T-cell (primary cell): ENCODE measurements at regions not wholly inside any gene's neighbourhood (a gene's known extent, or its start where the extent isn't known, plus 50 kb on each side); places are given as distances from the start of the nearest gene placed in this dataset.
"Not testable (repeated sequence)": the region's sequence is repeated elsewhere in the genome, so short reads cannot be mapped to it uniquely, and the experiment has no call there.

ENCODE experiments used
- ATAC-seq, 4 experiments: fragments of 200-7000 bp in 3 of 4; fragments of 150-1000 bp in 1 of 4; cut with Tn5 transposase; replicated peaks in 1 of 4; 1 replicate in 3 of 4; 2 replicates in 1 of 4; pipeline ENCODE4 v1.10.0; 2021; ENCODE audit warnings: moderate library complexity in 3 of 4, mild to moderate bottlenecking in 2 of 4, moderate number of reproducible peaks in 1 of 4
- CTCF ChIA-PET, 2 donors: fragments of 300-600 bp; sonication (Branson Sonifier 250); formaldehyde crosslinking; loops; one replicate each; lab custom pipeline; 2022; ENCODE audit warnings: antibody characterized with exemption in 2 of 2; lab: Charles Lee
- POLR2A ChIA-PET, 2 donors: fragments of 300-600 bp; sonication (Branson Sonifier 250); formaldehyde crosslinking; loops; one replicate each; lab custom pipeline; 2022; ENCODE audit warnings: antibody characterized with exemption in 2 of 2; lab: Charles Lee
- DNase-seq, 35 experiments: peaks; one replicate each; pipeline versions ENCODE4 v3.0.0 to v3.0.0-alpha.2; 2013 to 2023
- H3K27ac ChIP-seq: one replicate; pipeline ENCODE4 v1.5.1; 2013; ENCODE audit warnings: low read length
- H3K27me3 ChIP-seq, 2 experiments: replicated peaks in 1 of 2; 1 replicate in 1 of 2; 2 replicates in 1 of 2; pipeline versions ENCODE4 v1.6.1 to v1.7.0; 2013; ENCODE audit warnings: low read length in 1 of 2, mixed read lengths in 1 of 2; ENCODE audit not compliant: control insufficient read depth in 2 of 2, insufficient read depth in 2 of 2; ENCODE audit errors: extremely low read depth in 1 of 2
- H3K36me3 ChIP-seq, 2 donors: 1 replicate in 1 of 2; 2 replicates in 1 of 2; pipeline versions ENCODE4 v1.6.1 to v1.7.0; 2013; ENCODE audit warnings: low read length in 1 of 2; ENCODE audit not compliant: control insufficient read depth in 2 of 2, insufficient read depth in 1 of 2; ENCODE audit errors: extremely low read depth in 1 of 2
- H3K4me1 ChIP-seq, 2 experiments: 1 replicate in 1 of 2; 2 replicates in 1 of 2; pipeline versions ENCODE4 v1.6.1 to v1.7.0; 2013; ENCODE audit warnings: low read length in 2 of 2, mixed read lengths in 1 of 2; ENCODE audit not compliant: insufficient read depth in 2 of 2, control insufficient read depth in 1 of 2; ENCODE audit errors: extremely low read depth in 1 of 2
- H3K4me3 ChIP-seq, 2 donors: 1 replicate in 1 of 2; 2 replicates in 1 of 2; pipeline versions ENCODE4 v1.5.1 to v1.7.0; 2013; ENCODE audit warnings: mild to moderate bottlenecking in 2 of 2, low read length in 1 of 2, moderate library complexity in 1 of 2; ENCODE audit not compliant: control insufficient read depth in 1 of 2; ENCODE audit errors: extremely low read depth in 1 of 2
- H3K9me3 ChIP-seq: 2 replicates; pipeline ENCODE4 v1.7.0; 2013
- H3K27ac Mint-ChIP-seq, 2 donors: one replicate each; pipeline ENCODE4 v1.8.0; 2020 to 2021; ENCODE audit warnings: mild to moderate bottlenecking in 2 of 2, mixed read lengths in 2 of 2
- H3K27me3 Mint-ChIP-seq, 2 donors: one replicate each; pipeline ENCODE4 v1.8.0; 2021 to 2022; ENCODE audit warnings: mixed read lengths in 2 of 2
- H3K36me3 Mint-ChIP-seq: one replicate; pipeline ENCODE4 v1.8.0; 2021; ENCODE audit warnings: mixed read lengths
- H3K4me1 Mint-ChIP-seq, 3 donors: one replicate each; pipeline ENCODE4 v1.8.0; 2020 to 2022; ENCODE audit warnings: mixed read lengths in 3 of 3, mild to moderate bottlenecking in 1 of 3
- H3K4me3 Mint-ChIP-seq, 3 donors: one replicate each; pipeline ENCODE4 v1.8.0; 2020 to 2022; ENCODE audit warnings: mild to moderate bottlenecking in 3 of 3, mixed read lengths in 3 of 3, moderate library complexity in 3 of 3
- H3K9me3 Mint-ChIP-seq, 3 donors: one replicate each; pipeline ENCODE4 v1.8.0; 2020 to 2022; ENCODE audit warnings: mixed read lengths in 3 of 3
- WGBS: methylation state at CpG from one replicate; pipeline ENCODE4 v1.1.5; 2013; ENCODE audit warnings: missing lambda C conversion rate; ENCODE audit not compliant: insufficient coverage; 5-methylcytosine and 5-hydroxymethylcytosine counted together

GRCh38 chr3:4071481-4072184 lies 231.5 kb upstream of the SETMAR start:
- CTCF ChIA-PET: no interaction called here
- Mint-ChIP-seq H3K36me3 (peaks cover 9% of the 10 kb centered on the region), H3K27ac (peak overlapping the region in 1 of 2 donors; percentile 16), H3K9me3 (peaks cover 7 to 14% (median 13%) of the 10 kb centered on the region in 3 donors), H3K4me1 (peaks cover 0 to 12% (median 2%) of the 10 kb centered on the region in 3 donors), H3K27me3 (no peaks in the 10 kb centered on the region), H3K4me3 (peak overlapping the region in 1 of 3 donors; percentile 32)
- Histone ChIP-seq H3K9me3 (no peaks in the 10 kb centered on the region), H3K27me3 (peaks cover 0 to 4% of the 10 kb centered on the region in 2 experiments), H3K36me3 (no peaks in the 10 kb centered on the region), H3K27ac (no peak overlapping the region), H3K4me3 (no peak overlapping the region), H3K4me1 (peaks cover 4 to 11% of the 10 kb centered on the region in 2 experiments)
- ATAC-seq (peak in 2 of 4 experiments; percentile 11 to 38), DNase-seq (peak in 14 of 35 experiments; percentile 0 to 17 (median 2))
- POLR2A ChIA-PET: no interaction called here
- WGBS: 62% methylated on average over 5 of the region's 5 CpGs

- H3K4me1 ChIP-seq, H3K4me1 Mint-ChIP-seq, H3K4me3 Mint-ChIP-seq, H3K27ac Mint-ChIP-seq, H3K4me3 ChIP-seq, H3K27ac ChIP-seq, H3K36me3 Mint-ChIP-seq, H3K9me3 ChIP-seq, H3K27me3 Mint-ChIP-seq, H3K36me3 ChIP-seq, H3K27me3 ChIP-seq, ATAC-seq, DNase-seq, CTCF ChIA-PET: not testable (repeated sequence)
- POLR2A ChIA-PET: interaction anchor here in 1 of 2 donors (0.6 kb wide), 1 partner anchor 848 kb away, joined by 3 read pairs; no protein-coding TSS in a partner anchor
- WGBS: no CpG with 5 or more reads among the region's 2 CpGs
- peaks cover 5 to 14% (median 13%) of the 10 kb centered on the region in 3 donors for H3K9me3 Mint-ChIP-seq
Observed at GRCh38 chr3:4077278-4077677, 225.9 kb upstream of the SETMAR start.

GRCh38 chr3:4077950-4078349 lies 225.2 kb upstream of the SETMAR start:
- Histone ChIP-seq H3K27me3 (no peaks in the 10 kb centered on the region), H3K4me3 (no peak overlapping the region), H3K27ac (no peak overlapping the region), H3K4me1 (no peaks in the 10 kb centered on the region), H3K36me3 (no peaks in the 10 kb centered on the region), H3K9me3 (no peaks in the 10 kb centered on the region)
- ATAC-seq: no peak
- Mint-ChIP-seq H3K27ac (no peak overlapping the region), H3K4me1 (no peaks in the 10 kb centered on the region), H3K36me3 (no peaks in the 10 kb centered on the region), H3K4me3 (no peak overlapping the region), H3K9me3 (peaks cover 5 to 14% (median 7%) of the 10 kb centered on the region in 3 donors), H3K27me3 (no peaks in the 10 kb centered on the region)
- no peak for DNase-seq
- CTCF ChIA-PET: no interaction called here
- POLR2A ChIA-PET: interaction anchor here in 1 of 2 donors (0.6 kb wide), 1 partner anchor 849 kb away, joined by 3 read pairs; no protein-coding TSS in a partner anchor
- 100% methylated on average over 2 of the region's 2 CpGs for WGBS

- H3K9me3 ChIP-seq: no peaks in the 10 kb centered on the region
- Mint-ChIP-seq H3K27me3 (no peaks in the 10 kb centered on the region), H3K9me3 (peaks cover 2 to 9% (median 6%) of the 10 kb centered on the region in 3 donors), H3K4me1 (no peaks in the 10 kb centered on the region), H3K36me3 (no peaks in the 10 kb centered on the region), H3K4me3 (no peak overlapping the region), H3K27ac (no peak overlapping the region)
- no peaks in the 10 kb centered on the region for H3K36me3 ChIP-seq
- ATAC-seq (no peak), DNase-seq (no peak)
- no peaks in the 10 kb centered on the region for H3K4me1 ChIP-seq
- CTCF ChIA-PET: no interaction called here
- POLR2A ChIA-PET: no interaction called here
- no peak overlapping the region for H3K27ac ChIP-seq
- WGBS: 70% methylated on average over 7 of the region's 8 CpGs
- no peaks in the 10 kb centered on the region for H3K27me3 ChIP-seq
- H3K4me3 ChIP-seq: no peak overlapping the region
Observed at GRCh38 chr3:4078903-4079302, 224.3 kb upstream of the SETMAR start.

GRCh38 chr3:4079339-4080195 lies 223.6 kb upstream of the SETMAR start:
- CTCF ChIA-PET: no interaction called here
- H3K36me3 Mint-ChIP-seq: no peaks in the 10 kb centered on the region
- Histone ChIP-seq H3K27me3 (no peaks in the 10 kb centered on the region), H3K36me3 (no peaks in the 10 kb centered on the region), H3K4me1 (no peaks in the 10 kb centered on the region), H3K27ac (no peak overlapping the region), H3K4me3 (no peak overlapping the region), H3K9me3 (no peaks in the 10 kb centered on the region)
- H3K27ac Mint-ChIP-seq: no peak overlapping the region
- peaks cover 2 to 6% (median 3%) of the 10 kb centered on the region in 3 donors for H3K9me3 Mint-ChIP-seq
- DNase-seq: no peak
- H3K27me3 Mint-ChIP-seq: no peaks in the 10 kb centered on the region
- 100% methylated on average over 3 of the region's 6 CpGs for WGBS
- no peaks in the 10 kb centered on the region for H3K4me1 Mint-ChIP-seq
- ATAC-seq: no peak
- POLR2A ChIA-PET: no interaction called here
- no peak overlapping the region for H3K4me3 Mint-ChIP-seq

- Histone ChIP-seq H3K9me3 (no peaks in the 10 kb centered on the region), H3K27me3 (no peaks in the 10 kb centered on the region), H3K4me3 (no peak overlapping the region), H3K36me3 (no peaks in the 10 kb centered on the region), H3K27ac (no peak overlapping the region), H3K4me1 (no peaks in the 10 kb centered on the region)
- H3K4me3 Mint-ChIP-seq: no peak overlapping the region
- H3K36me3 Mint-ChIP-seq: no peaks in the 10 kb centered on the region
- no peaks in the 10 kb centered on the region for H3K27me3 Mint-ChIP-seq
- DNase-seq (no peak), ATAC-seq (no peak)
- WGBS: 71% methylated on average over 1 of the region's 9 CpGs
- no peaks in the 10 kb centered on the region for H3K9me3 Mint-ChIP-seq
- ChIA-PET POLR2A (no interaction called here), CTCF (interaction anchor here in 1 of 2 donors (0.6 kb wide), 1 partner anchor 9 kb away, joined by 3 read pairs; no protein-coding TSS in a partner anchor)
- H3K4me1 Mint-ChIP-seq: no peaks in the 10 kb centered on the region
- no peak overlapping the region for H3K27ac Mint-ChIP-seq
Observed at GRCh38 chr3:4083225-4084015, 219.7 kb upstream of the SETMAR start.
